H1 (cell line): ENCODE measurements at regions not wholly inside any gene's neighbourhood (a gene's known extent, or its start where the extent isn't known, plus 50 kb on each side); places are given as distances from the start of the nearest gene placed in this dataset.

Source experiments
- CTCF ChIA-PET: fragments of 300-600 bp; sonication (Branson Sonifier 250); formaldehyde crosslinking; loops from one replicate; lab custom pipeline; 2021; ENCODE audit not compliant: partially characterized antibody; lab: Charles Lee
- POLR2A ChIA-PET: fragments of 300-600 bp; sonication (Branson Sonifier 250); formaldehyde crosslinking; loops from one replicate; lab custom pipeline; 2021; ENCODE audit warnings: inconsistent platforms; ENCODE audit not compliant: partially characterized antibody; lab: Charles Lee
- DNase-seq, 2 experiments: peaks; one replicate each; pipeline versions ENCODE4 v3.0.0 to v3.0.0-alpha.2; 2010 to 2022; ENCODE audit warnings: low spot score in 2 of 2, low read depth in 1 of 2, mixed read lengths in 1 of 2
- FAIRE-seq: peaks from 2 replicates; lab custom pipeline; 2011; peaks lifted over from hg19 to GRCh38; lab: Jason Lieb, UNC
- H2AFZ ChIP-seq: 2 replicates; pipeline ENCODE4 v1.8.1; 2012; ENCODE audit warnings: low read length, inconsistent platforms
- H2AK5ac ChIP-seq: 2 replicates; pipeline ENCODE4 v1.6.1; 2013; ENCODE audit warnings: low read depth, low read length
- H2BK120ac ChIP-seq: replicated peaks from 2 replicates; pipeline ENCODE3; 2013; ENCODE audit warnings: low read depth, low read length, inconsistent platforms
- H2BK12ac ChIP-seq: 2 replicates; pipeline ENCODE4 v1.6.1; 2013; ENCODE audit warnings: low read depth, low read length
- H2BK15ac ChIP-seq: 2 replicates; pipeline ENCODE4 v1.6.1; 2013; ENCODE audit warnings: low read length
- H2BK20ac ChIP-seq: 2 replicates; pipeline ENCODE4 v1.6.1; 2013; ENCODE audit warnings: low read length
- H2BK5ac ChIP-seq: 2 replicates; pipeline ENCODE4 v1.6.1; 2013; ENCODE audit warnings: low read depth, low read length
- H3K14ac ChIP-seq: 2 replicates; pipeline ENCODE4 v1.6.1; 2013; ENCODE audit warnings: inconsistent platforms; ENCODE audit not compliant: insufficient read length
- H3K18ac ChIP-seq: 2 replicates; pipeline ENCODE4 v1.6.1; 2013; ENCODE audit warnings: low read length; ENCODE audit errors: extremely low read depth
- H3K23ac ChIP-seq: 2 replicates; pipeline ENCODE4 v1.6.1; 2013; ENCODE audit warnings: inconsistent platforms; ENCODE audit not compliant: insufficient read length
- H3K23me2 ChIP-seq: 2 replicates; pipeline ENCODE4 v1.6.1; 2013; ENCODE audit warnings: low read depth, low read length
- H3K27ac ChIP-seq: 2 replicates; pipeline ENCODE4 v1.6.1; 2011; ENCODE audit warnings: low read depth, low read length, inconsistent platforms
- H3K27me3 ChIP-seq, 4 experiments: replicated peaks in 1 of 4; 1 replicate in 1 of 4; 2 replicates in 3 of 4; pipeline versions ENCODE4 v1.6.1 to v1.8.1; 2011 to 2013; ENCODE audit warnings: low read length in 3 of 4, mild to moderate bottlenecking in 3 of 4, inconsistent platforms in 2 of 4, mixed read lengths in 2 of 4, moderate library complexity in 1 of 4; ENCODE audit not compliant: control insufficient read depth in 3 of 4, insufficient read depth in 3 of 4; ENCODE audit errors: extremely low read depth in 1 of 4
- H3K36me3 ChIP-seq, 4 experiments: 2 replicates each; pipeline versions ENCODE4 v1.6.1 to v1.8.1; 2011 to 2013; ENCODE audit warnings: mild to moderate bottlenecking in 4 of 4, low read length in 3 of 4, moderate library complexity in 2 of 4, control low read depth in 1 of 4, inconsistent platforms in 1 of 4; ENCODE audit not compliant: insufficient read depth in 4 of 4, control insufficient read depth in 2 of 4
- H3K4ac ChIP-seq: replicated peaks from 2 replicates; pipeline ENCODE3; 2013; ENCODE audit warnings: low read length, low read depth, mixed read lengths, inconsistent platforms; ENCODE audit not compliant: insufficient read length
- H3K4me1 ChIP-seq, 4 experiments: replicated peaks in 1 of 4; 1 replicate in 1 of 4; 2 replicates in 3 of 4; pipeline versions ENCODE4 v1.6.1 to v1.8.1; 2011 to 2013; ENCODE audit warnings: low read length in 3 of 4, inconsistent platforms in 2 of 4, mixed read lengths in 1 of 4; ENCODE audit not compliant: insufficient read depth in 4 of 4, control insufficient read depth in 3 of 4
- H3K4me2 ChIP-seq, 2 experiments: 2 replicates each; pipeline versions ENCODE4 v1.6.1 to v1.8.1; 2011 to 2013; ENCODE audit warnings: low read depth in 2 of 2, low read length in 2 of 2, control low read depth in 1 of 2, inconsistent platforms in 1 of 2, mild to moderate bottlenecking in 1 of 2; ENCODE audit not compliant: insufficient read depth in 1 of 2
- H3K4me3 ChIP-seq, 4 experiments: fragments of 200-600, 300-600 bp in 1 of 4; sonication (generic), shearing (Covaris generic), sonication (Bioruptor Twin) in 1 of 4; 2 replicates each; pipeline versions ENCODE4 v1.5.1 to v1.8.1; 2011 to 2016; ENCODE audit warnings: low read length in 4 of 4, low read depth in 3 of 4, control low read depth in 2 of 4, inconsistent platforms in 2 of 4, mild to moderate bottlenecking in 2 of 4, mixed read lengths in 1 of 4, moderate library complexity in 1 of 4; ENCODE audit not compliant: insufficient read depth in 2 of 4; ENCODE audit errors: extremely low read depth in 1 of 4
- H3K56ac ChIP-seq: replicated peaks from 2 replicates; pipeline ENCODE3; 2013; ENCODE audit warnings: low read depth, mild to moderate bottlenecking, mixed read lengths, low read length, inconsistent platforms; ENCODE audit not compliant: insufficient read length
- H3K79me1 ChIP-seq: 2 replicates; pipeline ENCODE4 v1.6.1; 2013; ENCODE audit warnings: low read depth, low read length, control low read depth
- H3K79me2 ChIP-seq, 2 experiments: 2 replicates each; pipeline versions ENCODE4 v1.6.1 to v1.8.1; 2012 to 2013; ENCODE audit warnings: low read length in 2 of 2, mild to moderate bottlenecking in 2 of 2, inconsistent platforms in 1 of 2; ENCODE audit not compliant: insufficient read depth in 2 of 2, control insufficient read depth in 1 of 2
- H3K9ac ChIP-seq, 4 experiments: replicated peaks in 1 of 4; 1 replicate in 1 of 4; 2 replicates in 3 of 4; pipeline versions ENCODE4 v1.6.1 to v1.8.1; 2011 to 2013; ENCODE audit warnings: low read depth in 3 of 4, low read length in 3 of 4, control low read depth in 2 of 4, mild to moderate bottlenecking in 2 of 4, moderate library complexity in 2 of 4, inconsistent platforms in 1 of 4; ENCODE audit errors: extremely low read depth in 1 of 4
- H3K9me3 ChIP-seq, 2 experiments: 2 replicates each; pipeline versions ENCODE4 v1.6.1 to v1.8.1; 2012 to 2013; ENCODE audit warnings: mild to moderate bottlenecking in 2 of 2, moderate library complexity in 2 of 2, control low read depth in 1 of 2, inconsistent platforms in 1 of 2, low read depth in 1 of 2, low read length in 1 of 2, mixed read lengths in 1 of 2; ENCODE audit not compliant: insufficient read depth in 2 of 2
- H4K20me1 ChIP-seq, 2 experiments: replicated peaks in 1 of 2; 2 replicates each; pipeline versions ENCODE3 to v1.8.1; 2011 to 2013; ENCODE audit warnings: inconsistent platforms in 2 of 2, low read length in 2 of 2, mild to moderate bottlenecking in 1 of 2; ENCODE audit not compliant: insufficient read depth in 2 of 2, control insufficient read depth in 1 of 2
- H4K5ac ChIP-seq: 2 replicates; pipeline ENCODE4 v1.6.1; 2013; ENCODE audit warnings: low read length, low read depth, mixed read lengths, inconsistent platforms; ENCODE audit not compliant: insufficient read length
- H4K8ac ChIP-seq: 2 replicates; pipeline ENCODE4 v1.8.0; 2013; ENCODE audit warnings: mild to moderate bottlenecking, moderate library complexity, low read length, inconsistent platforms; ENCODE audit not compliant: insufficient read depth; ENCODE audit errors: extremely low read depth
- H4K91ac ChIP-seq: replicated peaks from 2 replicates; pipeline ENCODE3; 2013; ENCODE audit warnings: low read length, mixed read lengths, inconsistent platforms; ENCODE audit not compliant: insufficient read length
- CBX5 ChIP-seq: fragments of 300-800, 300-1000 bp; sonication (generic); IDR thresholded peaks from 2 replicates; pipeline ENCODE4 v1.7.1; 2016; ENCODE audit warnings: antibody characterized with exemption, low read length, low read depth
- POLR2A ChIP-seq, 2 experiments: IDR thresholded peaks; 1 replicate in 1 of 2; 2 replicates in 1 of 2; pipeline ENCODE4 v1.6.1; 2011; ENCODE audit warnings: low read depth in 2 of 2, low read length in 2 of 2, mild to moderate bottlenecking in 2 of 2; ENCODE audit errors: control extremely low read depth in 1 of 2
- RFX5 ChIP-seq: IDR thresholded peaks from 2 replicates; pipeline ENCODE4 v1.6.1; 2011; ENCODE audit warnings: low read depth, low read length, improper control_type of control experiment, borderline replicate concordance
- SIX5 ChIP-seq: IDR thresholded peaks from 2 replicates; pipeline ENCODE4 v1.6.1; 2011; ENCODE audit warnings: mild to moderate bottlenecking, low read depth, low read length
- SRF ChIP-seq: IDR thresholded peaks from 2 replicates; pipeline ENCODE4 v1.6.1; 2011; ENCODE audit warnings: mild to moderate bottlenecking, low read depth, low read length, moderate library complexity
- TCF12 ChIP-seq: IDR thresholded peaks from 2 replicates; pipeline ENCODE4 v1.6.1; 2011; ENCODE audit warnings: low read depth, mild to moderate bottlenecking, low read length
- WGBS, 2 experiments: shearing (Covaris generic) in 1 of 2; methylation state at CpG; one replicate each; pipeline versions ENCODE4 v1.1.6 to v1.1.7; 2013 to 2015; ENCODE audit warnings: low lambda C conversion rate in 2 of 2, mixed read lengths in 2 of 2, inconsistent platforms in 1 of 2, low coverage in 1 of 2, missing lambda C conversion rate in 1 of 2; ENCODE audit not compliant: insufficient replicate concordance in 2 of 2, insufficient coverage in 1 of 2, insufficient read length in 1 of 2; ENCODE audit errors: extremely low coverage in 1 of 2, missing lambda C conversion rate in 1 of 2; 5-methylcytosine and 5-hydroxymethylcytosine counted together

DNA sequence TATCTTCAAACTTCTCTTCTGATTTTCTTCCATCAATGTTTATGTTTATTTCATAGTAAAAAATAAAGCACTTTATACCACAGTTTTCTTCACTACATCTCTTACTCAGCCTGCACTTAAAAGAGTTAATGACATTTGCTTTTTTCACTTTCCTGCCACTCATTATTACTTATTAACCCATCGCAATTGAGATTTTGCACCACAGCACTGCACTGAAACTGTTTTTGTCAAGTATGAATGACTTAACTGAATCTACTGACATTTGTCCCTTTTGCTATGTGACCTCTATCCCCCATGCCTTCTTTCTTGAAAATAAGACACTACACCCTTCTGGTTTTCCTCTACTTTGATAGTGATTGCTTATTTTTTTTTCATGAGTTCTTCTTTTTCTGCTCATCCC, 739.7 kb upstream of the DPPA4 start:
- ChIA-PET POLR2A (no interaction called here), CTCF (no interaction called here)
- Histone ChIP-seq H3K27me3 (no peaks in the 10 kb centered on the region), H2AK5ac (no peak overlapping the region), H2BK20ac (no peak overlapping the region), H3K36me3 (peaks cover 0 to 5% (median 0%) of the 10 kb centered on the region in 4 experiments; a peak in 2 of 8 replicates), H3K27ac (no peak overlapping the region), H3K79me1 (no peaks in the 10 kb centered on the region), H3K4me2 (no peak overlapping the region), H2BK120ac (no peak overlapping the region), H3K4me1 (no peaks in the 10 kb centered on the region), H3K4me3 (no peak overlapping the region), H3K79me2 (no peaks in the 10 kb centered on the region), H2BK12ac (no peak overlapping the region), H2BK5ac (no peak overlapping the region), H4K91ac (no peak overlapping the region), H2BK15ac (no peak overlapping the region), H3K9ac (no peak overlapping the region), H4K20me1 (no peaks in the 10 kb centered on the region), H4K5ac (no peak overlapping the region), H3K23ac (no peak overlapping the region), H4K8ac (no peak overlapping the region), H3K14ac (no peak overlapping the region), H3K4ac (no peak overlapping the region), H2AFZ (no peak overlapping the region), H3K23me2 (no peaks in the 10 kb centered on the region), H3K9me3 (peaks cover 8 to 13% of the 10 kb centered on the region in 2 experiments), H3K56ac (no peak overlapping the region), H3K18ac (no peak overlapping the region)
- 93% methylated on average over 1 of the region's 1 CpG; no CpG with 5 or more reads in 1 of the 2 experiments for WGBS, 2 experiments
- FAIRE-seq, result no peak
- no peak for DNase-seq
- TF ChIP-seq POLR2A (IDR thresholded peaks at IDR 0.05; ENCODE audit: control extremely low read depth in 1 of 2, low read depth in 2 of 2, low read length in 2 of 2) (no peak), CBX5 (no peak), TCF12 (no peak), SRF (no peak), SIX5 (no peak), RFX5 (no peak)
- TF ChIP-seq, all 59 proteins: peak for 0
